Ishikawa (cell line): ENCODE measurements at regions not wholly inside any gene's neighbourhood (a gene's known extent, or its start where the extent isn't known, plus 50 kb on each side); places are given as distances from the start of the nearest gene placed in this dataset.

Source experiments
- EGR1 ChIP-seq: IDR thresholded peaks from 2 replicates; pipeline ENCODE4 v1.6.1; 2012
- FOXM1 ChIP-seq: IDR thresholded peaks from 2 replicates; pipeline ENCODE4 v1.6.1; 2012; ENCODE audit warnings: low read depth, borderline replicate concordance
- MAX ChIP-seq: IDR thresholded peaks from 2 replicates; pipeline ENCODE4 v1.6.1; 2012
- NFIC ChIP-seq: IDR thresholded peaks from 2 replicates; pipeline ENCODE4 v1.6.1; 2012
- RAD21 ChIP-seq: IDR thresholded peaks from 2 replicates; pipeline ENCODE4 v1.6.1; 2012; ENCODE audit warnings: low read depth
- TAF1 ChIP-seq: IDR thresholded peaks from 2 replicates; pipeline ENCODE4 v1.6.1; 2012; ENCODE audit warnings: low read depth, mild to moderate bottlenecking
- YY1 ChIP-seq: IDR thresholded peaks from 2 replicates; pipeline ENCODE4 v1.6.1; 2012; ENCODE audit warnings: low read depth
- TF ChIP-seq, protein P1 (sequence below): IDR thresholded peaks from 2 replicates; pipeline ENCODE4 v1.6.1; 2012; ENCODE audit warnings: low read depth, mild to moderate bottlenecking

- no peak for TF ChIP-seq EGR1
- TF ChIP-seq TAF1 = no peak
- no peak for TF ChIP-seq RAD21
- TF ChIP-seq MAX = no peak
- TF ChIP-seq, protein P1, sequence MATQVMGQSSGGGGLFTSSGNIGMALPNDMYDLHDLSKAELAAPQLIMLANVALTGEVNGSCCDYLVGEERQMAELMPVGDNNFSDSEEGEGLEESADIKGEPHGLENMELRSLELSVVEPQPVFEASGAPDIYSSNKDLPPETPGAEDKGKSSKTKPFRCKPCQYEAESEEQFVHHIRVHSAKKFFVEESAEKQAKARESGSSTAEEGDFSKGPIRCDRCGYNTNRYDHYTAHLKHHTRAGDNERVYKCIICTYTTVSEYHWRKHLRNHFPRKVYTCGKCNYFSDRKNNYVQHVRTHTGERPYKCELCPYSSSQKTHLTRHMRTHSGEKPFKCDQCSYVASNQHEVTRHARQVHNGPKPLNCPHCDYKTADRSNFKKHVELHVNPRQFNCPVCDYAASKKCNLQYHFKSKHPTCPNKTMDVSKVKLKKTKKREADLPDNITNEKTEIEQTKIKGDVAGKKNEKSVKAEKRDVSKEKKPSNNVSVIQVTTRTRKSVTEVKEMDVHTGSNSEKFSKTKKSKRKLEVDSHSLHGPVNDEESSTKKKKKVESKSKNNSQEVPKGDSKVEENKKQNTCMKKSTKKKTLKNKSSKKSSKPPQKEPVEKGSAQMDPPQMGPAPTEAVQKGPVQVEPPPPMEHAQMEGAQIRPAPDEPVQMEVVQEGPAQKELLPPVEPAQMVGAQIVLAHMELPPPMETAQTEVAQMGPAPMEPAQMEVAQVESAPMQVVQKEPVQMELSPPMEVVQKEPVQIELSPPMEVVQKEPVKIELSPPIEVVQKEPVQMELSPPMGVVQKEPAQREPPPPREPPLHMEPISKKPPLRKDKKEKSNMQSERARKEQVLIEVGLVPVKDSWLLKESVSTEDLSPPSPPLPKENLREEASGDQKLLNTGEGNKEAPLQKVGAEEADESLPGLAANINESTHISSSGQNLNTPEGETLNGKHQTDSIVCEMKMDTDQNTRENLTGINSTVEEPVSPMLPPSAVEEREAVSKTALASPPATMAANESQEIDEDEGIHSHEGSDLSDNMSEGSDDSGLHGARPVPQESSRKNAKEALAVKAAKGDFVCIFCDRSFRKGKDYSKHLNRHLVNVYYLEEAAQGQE = no peak
- no peak for TF ChIP-seq YY1
- no peak for TF ChIP-seq FOXM1
- TF ChIP-seq NFIC = no peak
Measured at GRCh38 chr3:8237893-8238292, 263.7 kb upstream of the LMCD1 start.
